HG02571 (cell line): ENCODE measurements at regions not wholly inside any gene's neighbourhood (a gene's known extent, or its start where the extent isn't known, plus 50 kb on each side); places are given as distances from the start of the nearest gene placed in this dataset.
"Not testable (repeated sequence)": the region's sequence is repeated elsewhere in the genome, so short reads cannot be mapped to it uniquely, and the experiment has no call there.

ENCODE experiments used
- ATAC-seq: cut with Tn5 transposase; IDR thresholded peaks from one replicate; pipeline ENCODE4 v1.9.1; 2021; ENCODE audit warnings: mild to moderate bottlenecking, moderate library complexity; ENCODE audit not compliant: unreplicated experiment

DNA sequence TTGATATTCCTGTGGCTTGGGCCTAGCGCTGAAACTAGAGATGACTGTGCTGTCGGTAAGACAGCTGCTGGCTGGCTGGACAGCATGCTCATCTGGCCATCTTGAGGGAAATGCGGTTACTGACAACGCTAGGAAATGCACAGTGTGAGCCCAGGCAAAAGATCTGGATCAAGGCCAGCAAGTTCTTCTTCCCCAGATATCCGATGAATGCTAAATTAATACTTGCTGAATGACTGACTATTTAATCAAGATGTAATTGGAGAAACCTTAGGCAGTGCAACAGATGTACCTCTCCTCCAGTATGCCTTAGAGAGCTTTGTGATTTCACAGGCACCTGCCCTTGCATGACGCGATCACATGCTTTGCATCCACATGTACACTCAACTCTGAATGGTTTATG is 659.1 kb downstream of the EFNA5 start:
- ATAC-seq = no peak

DNA sequence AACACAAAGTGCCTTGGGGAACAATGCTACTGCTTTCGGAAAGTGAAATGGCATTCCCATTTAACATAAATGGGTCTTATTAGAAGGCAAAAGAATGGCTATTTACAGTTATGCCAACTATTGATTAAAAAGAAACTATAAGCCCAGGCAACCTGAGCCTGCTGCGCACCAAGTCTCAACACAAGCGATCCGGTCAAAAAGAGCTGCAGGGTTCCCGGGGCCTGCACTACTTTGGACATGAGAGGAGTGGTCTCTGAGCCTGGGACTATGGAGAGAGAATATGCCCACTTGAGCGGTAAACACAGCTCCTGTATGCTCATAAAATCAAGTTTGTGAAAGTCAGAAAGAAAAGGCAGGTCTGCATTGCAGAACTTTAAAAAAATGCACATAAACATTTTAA is 660.7 kb downstream of the EFNA5 start:
- no peak for ATAC-seq

DNA sequence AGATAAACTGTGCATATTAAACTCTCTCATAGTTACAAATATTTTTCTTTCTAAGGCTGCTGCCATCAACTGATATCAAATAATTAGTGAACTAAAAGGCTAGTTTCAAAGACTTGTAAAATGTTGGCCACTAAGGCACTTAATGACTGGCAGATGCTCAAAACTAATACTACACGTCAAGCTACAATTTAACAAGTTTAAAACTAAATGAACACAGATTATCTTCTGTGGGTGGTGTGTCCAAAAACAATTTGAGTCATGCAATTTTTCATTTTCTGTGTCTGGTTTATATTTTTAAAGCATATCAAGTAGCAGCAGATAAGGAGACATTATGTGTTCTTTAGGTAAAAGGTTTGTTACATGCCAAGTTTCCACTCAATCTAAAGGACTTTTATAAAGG is 665.1 kb downstream of the EFNA5 start:
- ATAC-seq = no peak

DNA sequence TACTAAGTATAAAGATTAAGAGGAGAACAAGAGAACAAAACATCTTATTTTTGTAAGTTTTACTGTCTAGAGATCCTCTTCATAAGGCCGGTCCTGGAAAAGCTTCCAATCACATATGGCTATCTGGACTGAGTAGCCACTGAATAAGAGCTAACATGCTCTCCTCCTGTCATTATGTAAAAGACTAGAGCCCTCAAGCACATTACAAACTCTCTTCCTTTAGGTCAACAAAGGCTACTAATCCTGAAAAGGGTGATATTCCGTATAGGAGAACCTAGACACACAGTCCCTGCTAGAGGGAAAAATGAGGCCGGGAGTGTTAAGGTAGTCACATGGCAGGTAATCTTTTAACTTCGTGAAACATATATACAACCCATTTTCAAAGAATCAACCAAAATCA is 665.6 kb downstream of the EFNA5 start:
- ATAC-seq = no peak

DNA sequence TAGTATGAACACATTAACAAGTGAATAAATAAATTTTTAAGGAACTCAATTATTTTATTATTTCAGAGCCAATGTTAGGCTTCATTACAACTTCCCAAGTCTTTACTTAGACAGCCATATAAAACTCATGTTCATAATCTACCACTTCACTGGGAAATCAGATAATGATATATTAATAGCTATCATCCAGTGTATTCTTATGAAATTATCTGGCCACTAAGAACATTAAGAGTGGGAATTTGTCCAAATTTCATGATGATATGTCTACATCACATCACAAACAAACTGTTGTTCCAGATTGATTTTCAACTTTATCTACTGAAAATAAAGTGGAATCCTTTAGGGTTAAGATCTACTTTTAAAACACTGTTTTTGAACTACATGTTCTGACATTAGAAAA is 668.6 kb downstream of the EFNA5 start:
- ATAC-seq = no peak

DNA sequence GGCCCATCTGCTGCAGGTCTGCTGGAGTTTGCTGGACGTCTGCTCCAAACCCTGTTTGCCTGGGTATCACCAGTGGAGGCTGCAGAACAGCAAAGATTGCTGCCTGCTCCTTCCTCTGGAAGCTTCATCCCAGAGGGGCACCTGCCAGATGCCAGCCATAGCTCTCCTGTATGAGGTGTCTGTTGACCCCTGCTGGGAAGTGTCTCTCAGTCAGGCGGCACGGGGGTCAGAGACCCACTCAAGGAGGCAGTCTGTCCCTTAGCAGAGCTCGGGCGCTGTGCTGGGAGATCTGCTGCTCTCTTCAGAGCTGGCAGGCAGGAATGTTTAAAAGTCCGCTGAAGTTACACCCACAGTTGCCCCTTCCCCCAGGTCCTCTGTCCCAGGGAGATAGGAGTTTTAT is 671.2 kb downstream of the EFNA5 start:
- ATAC-seq = not testable (repeated sequence)

DNA sequence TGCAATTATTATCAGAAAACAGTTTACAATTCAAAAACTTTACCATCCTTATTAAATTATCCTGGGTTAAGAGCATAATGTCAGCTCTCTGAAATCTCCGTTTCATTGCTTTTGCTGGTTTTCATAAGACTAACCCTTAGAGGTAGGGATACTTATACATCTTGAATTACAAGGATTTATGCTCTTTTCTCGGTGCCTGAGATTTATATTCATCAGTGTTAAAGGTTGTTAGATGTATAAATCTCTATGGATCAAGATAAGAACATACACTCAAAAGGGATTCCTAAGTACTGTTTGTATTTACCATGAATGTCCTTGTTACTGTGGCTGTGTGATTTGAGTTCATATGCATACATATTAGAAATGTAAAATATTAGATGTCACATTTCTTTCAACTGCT is 684.7 kb downstream of the EFNA5 start:
- no peak for ATAC-seq

DNA sequence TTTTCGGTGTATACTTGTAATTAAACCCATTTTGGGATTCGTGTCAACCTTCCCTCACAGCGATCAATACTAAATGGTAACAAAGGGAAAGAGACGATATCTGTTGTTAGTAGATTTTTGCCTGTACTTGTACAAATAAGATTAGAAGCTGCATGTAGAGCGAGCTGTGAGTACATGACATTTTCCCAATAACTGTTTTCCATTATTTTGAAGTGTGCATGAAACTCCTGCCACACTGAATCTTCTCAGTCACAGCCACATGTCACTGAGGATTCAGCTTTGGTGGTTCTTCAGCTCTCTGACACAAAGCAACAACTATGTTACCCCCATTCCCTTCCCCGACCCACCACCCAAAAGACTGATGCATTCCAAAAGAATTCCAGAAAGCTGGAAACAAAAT is 685.6 kb downstream of the EFNA5 start:
- no peak for ATAC-seq

DNA sequence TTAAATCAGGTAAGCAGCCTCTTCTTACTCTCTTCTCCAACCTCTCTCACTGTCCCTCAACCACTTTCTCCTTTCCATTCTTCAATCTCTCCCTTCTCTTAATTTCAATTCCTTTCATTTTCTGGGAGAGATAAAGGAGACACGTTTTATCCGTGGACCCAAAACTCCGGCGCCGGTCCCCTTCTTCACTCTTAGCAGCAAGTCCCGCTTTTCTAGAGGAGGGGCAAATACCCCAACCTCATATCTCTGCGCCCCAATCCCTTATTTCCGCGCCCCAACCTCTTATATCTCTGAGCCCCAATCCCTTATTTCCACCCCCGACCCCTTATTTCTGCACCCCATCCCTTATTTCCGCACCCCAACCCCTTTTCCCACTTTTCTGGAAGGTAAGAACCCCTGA is 691.6 kb downstream of the EFNA5 start:
- ATAC-seq = not testable (repeated sequence)

DNA sequence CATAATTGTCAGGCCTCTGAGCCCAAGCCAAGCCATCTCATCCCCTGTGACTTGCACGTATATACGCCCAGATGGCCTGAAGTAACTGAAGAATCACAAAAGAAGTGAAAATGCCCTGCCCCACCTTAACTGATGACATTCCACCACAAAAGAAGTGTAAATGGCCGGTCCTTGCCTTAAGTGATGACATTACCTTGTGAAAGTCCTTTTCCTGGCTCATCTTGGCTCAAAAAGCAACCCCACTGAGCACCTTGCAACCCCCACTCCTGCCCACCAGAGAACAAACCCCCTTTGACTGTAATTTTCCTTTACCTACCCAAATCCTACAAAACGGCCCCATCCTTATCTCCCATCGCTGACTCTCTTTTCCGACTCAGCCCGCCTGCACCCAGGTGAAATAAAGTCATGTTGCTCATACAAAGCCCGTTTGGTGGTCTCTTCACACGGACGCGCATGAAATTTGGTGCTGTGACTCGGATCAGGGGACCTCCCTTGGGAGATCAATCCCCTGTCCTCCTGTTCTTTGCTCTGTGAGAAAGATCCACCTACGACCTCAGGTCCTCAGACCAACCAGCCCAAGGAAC is 692.1 kb downstream of the EFNA5 start:
- not testable (repeated sequence) for ATAC-seq

DNA sequence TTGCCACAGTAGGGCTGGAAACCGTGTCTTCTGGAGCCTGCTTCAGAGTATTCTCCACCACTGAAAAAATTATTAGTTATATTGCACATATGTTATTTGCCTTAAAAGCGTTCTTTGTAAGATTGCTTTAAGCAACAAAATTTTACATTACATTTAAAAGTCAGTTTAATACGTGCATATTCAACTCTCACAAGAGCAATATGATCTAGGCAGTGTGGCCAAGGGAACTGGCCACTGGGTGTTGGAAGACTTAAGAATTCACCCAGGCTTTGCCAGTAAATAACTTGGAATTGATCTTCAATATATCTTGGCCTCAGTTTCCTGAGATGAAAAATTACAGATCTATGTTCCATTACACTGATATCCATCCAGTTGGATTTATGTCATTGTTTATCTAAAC is 694.4 kb downstream of the EFNA5 start:
- no peak for ATAC-seq

DNA sequence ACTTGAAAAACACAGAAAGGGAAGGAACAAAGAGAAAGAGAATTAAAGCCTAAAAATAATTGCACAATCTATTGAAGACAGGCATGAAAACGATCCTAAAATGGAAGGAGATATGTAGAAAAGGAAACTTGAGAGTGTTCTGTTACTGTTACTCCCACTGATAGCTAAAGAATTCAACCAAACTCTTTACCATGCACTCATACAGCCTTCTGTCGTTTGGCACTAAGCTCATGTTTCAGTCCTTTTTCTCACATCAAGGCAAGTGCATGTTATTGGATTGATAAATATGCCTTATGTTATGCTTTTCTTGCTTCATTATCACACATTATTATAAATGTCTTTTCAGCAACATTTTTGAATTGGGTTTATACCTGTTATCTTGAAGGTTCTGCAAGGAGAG is 696.5 kb downstream of the EFNA5 start:
- ATAC-seq = no peak

DNA sequence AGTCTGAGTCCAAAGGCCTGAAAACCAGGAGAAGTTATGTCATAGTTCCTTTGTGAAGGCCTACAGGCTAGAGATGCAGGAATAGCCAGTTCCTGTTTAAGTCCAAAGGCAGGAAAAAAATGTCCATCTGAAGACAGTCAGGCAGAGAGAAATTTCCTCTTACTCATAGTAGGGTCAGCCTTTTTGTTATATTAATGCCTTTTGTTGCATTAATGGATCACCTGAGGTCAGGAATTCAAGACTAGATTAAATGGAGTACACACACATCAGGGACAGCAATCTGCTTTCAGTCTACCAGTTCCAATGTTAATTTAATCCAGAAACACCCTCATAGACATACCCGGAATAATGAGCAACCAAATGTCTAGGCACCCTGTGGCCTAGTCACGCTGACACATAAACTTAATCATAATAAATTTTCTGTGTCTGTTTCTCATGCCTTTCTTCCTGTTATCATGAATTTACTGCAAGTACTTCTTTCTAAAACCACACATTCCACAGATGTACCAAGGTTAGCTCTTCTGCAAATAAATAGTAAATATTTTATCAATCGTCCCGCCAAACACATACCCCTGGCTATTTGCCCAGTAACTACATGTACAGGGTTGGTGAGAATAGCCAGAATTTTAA is 703.9 kb downstream of the EFNA5 start:
- no peak for ATAC-seq

DNA sequence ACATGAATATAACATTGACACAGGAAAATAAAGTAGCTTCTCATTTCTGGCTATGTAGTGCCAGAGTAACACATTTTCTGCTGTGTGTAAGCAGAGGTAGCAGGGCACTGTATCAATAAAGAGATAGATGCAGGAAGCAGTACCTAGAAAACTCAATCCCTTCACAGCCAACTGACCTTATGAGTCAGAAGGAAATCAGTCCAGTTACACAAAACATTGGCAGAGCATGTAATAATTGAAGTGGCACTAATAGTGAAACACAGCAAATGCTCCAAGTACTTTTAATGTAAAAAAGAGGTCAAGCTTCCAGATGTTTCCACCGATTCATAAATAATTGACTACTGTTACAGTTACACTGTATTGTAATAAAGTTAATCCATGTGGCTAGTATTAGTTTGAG is 706.6 kb downstream of the EFNA5 start:
- ATAC-seq = no peak

DNA sequence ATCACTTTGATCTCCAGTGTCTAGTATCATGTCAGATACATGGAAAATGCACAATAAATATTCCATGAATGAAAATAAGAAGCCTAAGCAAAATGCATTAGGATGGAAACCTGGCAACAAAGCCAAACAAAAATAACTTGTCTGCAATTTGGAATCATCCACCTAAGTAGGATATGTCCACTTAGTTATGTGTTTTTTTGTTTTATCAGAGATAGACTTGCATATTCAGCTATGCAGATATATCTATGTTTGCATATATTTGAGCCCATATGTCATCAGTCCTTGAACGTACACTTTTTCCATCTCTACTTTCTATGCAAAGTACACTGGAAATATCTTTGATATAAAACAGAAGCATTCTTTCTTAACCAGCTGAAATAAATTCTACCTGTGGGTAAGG is 707.1 kb downstream of the EFNA5 start:
- no peak for ATAC-seq

DNA sequence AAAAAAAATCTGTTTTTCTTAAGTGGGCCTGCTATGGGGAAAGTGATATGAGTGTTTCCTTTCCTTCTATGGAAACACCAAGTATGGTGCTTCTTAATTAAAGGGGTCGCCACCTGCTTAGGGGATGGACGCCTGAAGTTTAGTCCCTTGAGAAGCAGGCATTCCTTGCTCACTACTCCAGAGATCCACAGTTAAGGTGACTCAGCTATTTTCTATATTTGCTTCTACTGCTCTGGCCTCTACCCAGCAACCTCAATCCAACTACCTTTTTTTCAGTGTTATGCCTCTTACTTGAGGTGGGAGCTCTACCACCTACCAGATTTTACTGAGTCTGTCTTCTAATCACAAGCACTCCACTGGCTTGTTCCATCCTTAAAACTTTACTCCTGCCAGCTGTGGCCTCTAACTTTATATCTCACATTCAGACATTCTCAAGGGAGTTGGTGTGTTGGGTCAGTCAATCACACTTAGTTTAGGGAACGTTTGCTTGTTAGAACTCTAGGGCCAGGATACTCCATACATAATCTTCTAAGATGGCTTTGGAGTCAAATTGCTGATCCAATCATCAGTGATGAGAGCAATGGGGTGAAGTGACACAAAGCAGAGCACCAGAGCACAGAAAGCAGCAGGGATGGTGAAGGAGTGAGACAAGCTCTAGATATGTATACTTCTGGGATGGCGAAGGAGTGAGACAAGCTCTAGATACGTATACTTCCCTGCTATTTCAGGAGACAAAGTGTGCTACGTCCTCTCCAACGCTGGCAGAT is 708.1 kb downstream of the EFNA5 start:
- no peak for ATAC-seq

DNA sequence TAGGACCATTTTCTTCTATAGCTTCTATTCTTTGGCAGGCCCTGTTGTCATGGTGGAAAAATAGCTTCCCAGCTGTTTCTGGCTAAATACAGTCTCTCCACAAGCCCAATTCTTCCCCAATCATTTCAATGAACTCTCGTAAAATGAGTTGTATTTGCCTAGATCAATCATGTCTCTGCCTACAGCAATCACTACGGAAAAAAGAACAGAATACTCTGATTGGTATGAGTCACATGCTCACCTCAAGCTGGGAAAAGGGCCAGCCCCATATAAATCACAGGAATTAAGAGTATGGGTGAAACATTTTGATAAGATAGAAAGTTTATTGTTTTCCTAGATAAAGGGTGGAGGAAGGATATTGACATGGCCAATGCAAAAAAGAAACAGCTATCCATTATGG is 711.4 kb downstream of the EFNA5 start:
- ATAC-seq = no peak

DNA sequence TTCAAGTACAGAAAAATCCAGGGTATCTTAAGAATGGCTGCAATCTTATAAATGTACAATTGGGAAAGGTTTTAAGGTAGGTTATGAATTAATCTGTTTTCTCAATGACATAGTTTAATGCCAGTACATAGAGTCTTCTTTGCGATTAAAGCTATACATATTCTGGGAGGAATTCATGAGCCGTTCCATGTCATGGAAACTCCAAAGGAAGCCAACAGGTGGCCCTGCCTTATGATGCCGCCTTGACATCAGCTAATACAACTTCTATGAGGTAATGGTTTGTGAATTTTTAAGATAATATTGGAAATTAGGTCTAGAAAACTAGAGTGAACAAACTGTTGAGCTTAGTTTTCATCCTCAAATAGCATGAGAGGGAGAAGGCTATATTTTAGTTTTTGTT is 713.4 kb downstream of the EFNA5 start:
- ATAC-seq = no peak

DNA sequence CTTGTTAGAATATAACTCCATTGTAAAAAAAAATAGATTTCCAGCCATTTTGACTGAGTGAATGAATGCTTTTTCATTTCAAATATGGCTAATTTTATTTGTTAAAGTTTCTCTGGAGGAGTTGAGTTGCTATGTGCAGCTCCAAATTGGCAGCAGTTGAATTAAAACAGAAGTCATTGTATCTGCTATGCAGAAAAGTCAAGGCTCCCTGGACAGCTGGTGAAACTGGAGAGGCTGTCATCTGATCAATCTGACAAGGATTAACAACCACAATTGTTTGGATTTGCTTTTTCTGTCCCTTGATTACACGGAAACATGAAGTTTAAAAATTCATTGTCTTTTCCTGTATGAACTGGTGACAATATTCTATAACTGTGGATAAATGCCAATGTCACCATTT is 713.9 kb downstream of the EFNA5 start:
- ATAC-seq = no peak

DNA sequence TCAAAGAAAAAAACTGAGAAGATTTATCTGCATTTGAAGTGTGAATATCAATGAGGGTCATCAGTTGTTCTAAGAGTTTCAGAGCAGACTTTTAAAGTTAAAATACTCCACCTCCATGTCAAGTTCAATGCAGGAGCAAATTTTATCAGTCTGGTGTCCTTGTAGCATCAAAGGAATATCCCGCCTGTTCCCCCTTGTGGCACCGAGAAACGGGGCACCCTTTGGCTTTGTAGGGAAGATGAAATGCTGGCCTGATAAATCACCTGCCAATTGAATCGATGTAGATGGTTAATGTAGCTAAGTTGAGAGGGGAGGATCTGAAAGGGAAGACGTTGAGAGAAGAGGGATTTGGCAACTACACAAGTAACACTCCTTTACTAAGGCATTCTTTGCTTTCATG is 714.5 kb downstream of the EFNA5 start:
- ATAC-seq = no peak

DNA sequence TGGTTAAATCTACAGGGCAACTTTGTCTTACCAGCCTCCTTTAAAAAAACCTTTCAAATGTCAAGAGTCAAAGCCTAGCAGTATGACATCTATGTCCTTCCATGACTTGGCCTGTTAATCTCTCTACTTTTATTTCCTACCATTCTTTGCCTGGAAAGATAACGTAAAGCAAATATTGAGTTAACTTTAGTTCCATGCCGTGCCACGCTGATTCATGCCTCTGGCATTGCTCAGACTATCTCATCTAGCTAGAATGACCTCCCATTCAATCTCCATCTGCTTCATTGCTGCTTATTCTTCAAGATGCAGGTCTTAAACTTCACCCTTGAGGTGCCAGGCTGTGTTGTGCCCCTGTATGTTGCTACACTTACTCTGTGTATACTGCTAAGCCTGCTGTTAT is 729.8 kb downstream of the EFNA5 start:
- no peak for ATAC-seq

DNA sequence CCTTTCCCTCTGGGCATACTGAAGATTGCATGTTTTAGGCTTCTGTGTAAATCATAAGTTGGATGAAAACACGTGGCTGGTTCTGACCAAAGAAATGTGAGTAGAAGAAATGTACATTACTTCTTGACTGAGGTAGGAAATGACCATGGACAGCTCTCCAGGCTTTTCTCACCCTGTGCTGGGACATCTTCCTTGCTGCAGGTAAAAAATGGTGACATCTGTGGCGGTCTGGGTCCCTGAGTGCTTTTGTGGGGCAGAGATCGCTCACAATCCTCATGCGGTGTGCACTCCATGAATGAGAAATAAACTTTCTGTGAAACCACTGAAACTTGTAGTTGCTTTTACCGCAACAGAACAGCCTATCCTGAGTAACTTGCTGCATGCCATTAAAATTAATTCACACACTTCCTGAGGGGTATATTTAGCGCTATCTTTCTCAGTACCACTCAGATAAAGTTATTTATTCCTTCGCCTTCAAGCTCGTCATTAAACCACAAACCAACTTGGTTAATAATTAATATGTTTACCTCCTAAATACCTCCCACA is 730.4 kb downstream of the EFNA5 start:
- no peak for ATAC-seq
